Glutamatergic neuron (in vitro differentiated cells): ENCODE measurements at regions not wholly inside any gene's neighbourhood (a gene's known extent, or its start where the extent isn't known, plus 50 kb on each side); places are given as distances from the start of the nearest gene placed in this dataset.

Experiments used
- DNase-seq: peaks from one replicate; pipeline ENCODE4 v3.0.0; 2022
- H3K27ac Mint-ChIP-seq: one replicate; pipeline ENCODE4 v1.8.0; 2020; ENCODE audit warnings: mild to moderate bottlenecking, mixed read lengths, inconsistent platforms; ENCODE audit not compliant: unreplicated experiment
- H3K27me3 Mint-ChIP-seq: one replicate; pipeline ENCODE4 v1.8.0; 2020; ENCODE audit warnings: mild to moderate bottlenecking, moderate library complexity, mixed read lengths, inconsistent platforms; ENCODE audit not compliant: unreplicated experiment
- H3K36me3 Mint-ChIP-seq: one replicate; pipeline ENCODE4 v1.8.0; 2020; ENCODE audit warnings: mild to moderate bottlenecking, mixed read lengths, inconsistent platforms; ENCODE audit not compliant: unreplicated experiment
- H3K4me1 Mint-ChIP-seq: one replicate; pipeline ENCODE4 v1.8.0; 2020; ENCODE audit warnings: mild to moderate bottlenecking, low read depth, mixed read lengths, inconsistent platforms; ENCODE audit not compliant: unreplicated experiment
- H3K4me3 Mint-ChIP-seq: one replicate; pipeline ENCODE4 v1.8.0; 2020; ENCODE audit warnings: mild to moderate bottlenecking, mixed read lengths, inconsistent platforms; ENCODE audit not compliant: unreplicated experiment
- H3K9me3 Mint-ChIP-seq: one replicate; pipeline ENCODE4 v1.8.0; 2020; ENCODE audit warnings: mild to moderate bottlenecking, moderate library complexity, mixed read lengths, inconsistent platforms; ENCODE audit not compliant: unreplicated experiment
- TF ChIP-seq, protein P1 (sequence below): fragments of 200-600 bp; sonication (generic); IDR thresholded peaks from one replicate; pipeline ENCODE4 v1.5.0; 2021; ENCODE audit not compliant: partially characterized antibody, unreplicated experiment

GRCh38 chr6:112634376-112634775 is 287.2 kb downstream of the RFPL4B start:
- H3K9me3 Mint-ChIP-seq, result no peaks in the 10 kb centered on the region
- H3K4me3 Mint-ChIP-seq, result no peak overlapping the region
- no peaks in the 10 kb centered on the region for H3K27me3 Mint-ChIP-seq
- no peaks in the 10 kb centered on the region for H3K36me3 Mint-ChIP-seq
- TF ChIP-seq, protein P1, sequence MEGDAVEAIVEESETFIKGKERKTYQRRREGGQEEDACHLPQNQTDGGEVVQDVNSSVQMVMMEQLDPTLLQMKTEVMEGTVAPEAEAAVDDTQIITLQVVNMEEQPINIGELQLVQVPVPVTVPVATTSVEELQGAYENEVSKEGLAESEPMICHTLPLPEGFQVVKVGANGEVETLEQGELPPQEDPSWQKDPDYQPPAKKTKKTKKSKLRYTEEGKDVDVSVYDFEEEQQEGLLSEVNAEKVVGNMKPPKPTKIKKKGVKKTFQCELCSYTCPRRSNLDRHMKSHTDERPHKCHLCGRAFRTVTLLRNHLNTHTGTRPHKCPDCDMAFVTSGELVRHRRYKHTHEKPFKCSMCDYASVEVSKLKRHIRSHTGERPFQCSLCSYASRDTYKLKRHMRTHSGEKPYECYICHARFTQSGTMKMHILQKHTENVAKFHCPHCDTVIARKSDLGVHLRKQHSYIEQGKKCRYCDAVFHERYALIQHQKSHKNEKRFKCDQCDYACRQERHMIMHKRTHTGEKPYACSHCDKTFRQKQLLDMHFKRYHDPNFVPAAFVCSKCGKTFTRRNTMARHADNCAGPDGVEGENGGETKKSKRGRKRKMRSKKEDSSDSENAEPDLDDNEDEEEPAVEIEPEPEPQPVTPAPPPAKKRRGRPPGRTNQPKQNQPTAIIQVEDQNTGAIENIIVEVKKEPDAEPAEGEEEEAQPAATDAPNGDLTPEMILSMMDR, result no peak
- no peak for DNase-seq
- H3K27ac Mint-ChIP-seq, result no peak overlapping the region
- H3K4me1 Mint-ChIP-seq, result no peaks in the 10 kb centered on the region

DNA sequence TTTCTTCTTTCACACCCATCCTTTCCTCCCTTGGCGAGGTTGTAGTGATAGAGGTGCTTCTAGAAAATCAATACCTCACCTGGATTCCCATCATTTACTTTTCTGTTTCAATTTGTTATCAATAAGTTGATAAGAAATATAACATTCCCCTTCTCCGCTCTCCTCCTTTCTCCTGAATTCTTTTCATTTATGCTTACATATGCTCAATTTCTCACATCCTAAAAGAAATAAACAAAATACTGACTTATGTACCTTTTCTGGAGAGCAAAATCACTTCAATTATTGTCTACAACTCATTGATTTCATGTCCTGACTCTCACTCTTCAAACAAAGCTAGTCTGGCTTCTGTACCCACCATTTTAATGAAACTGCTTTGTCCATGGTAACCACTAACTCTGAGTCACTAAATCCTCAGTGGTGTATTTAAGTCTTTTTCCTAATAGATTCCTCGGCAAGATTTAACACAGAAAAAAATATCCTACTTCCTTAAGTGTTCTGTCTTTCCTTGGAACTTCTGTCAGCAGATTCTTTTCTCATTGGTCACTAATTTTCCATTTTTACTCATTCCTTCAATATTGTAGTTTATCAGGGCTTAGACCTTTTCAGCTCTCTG is 289.6 kb downstream of the RFPL4B start:
- no peaks in the 10 kb centered on the region for H3K9me3 Mint-ChIP-seq
- H3K4me1 Mint-ChIP-seq, result no peaks in the 10 kb centered on the region
- no peak for DNase-seq
- TF ChIP-seq, protein P1, result no peak
- no peak overlapping the region for H3K4me3 Mint-ChIP-seq
- no peaks in the 10 kb centered on the region for H3K27me3 Mint-ChIP-seq
- H3K36me3 Mint-ChIP-seq, result no peaks in the 10 kb centered on the region
- H3K27ac Mint-ChIP-seq, result no peak overlapping the region

- Mint-ChIP-seq H3K4me1 (no peaks in the 10 kb centered on the region), H3K36me3 (no peaks in the 10 kb centered on the region), H3K27ac (no peak overlapping the region), H3K9me3 (no peaks in the 10 kb centered on the region), H3K27me3 (no peaks in the 10 kb centered on the region), H3K4me3 (no peak overlapping the region)
- no peak for DNase-seq
- TF ChIP-seq, protein P1, result no peak
Measured at GRCh38 chr6:112639391-112639831, 292.3 kb downstream of the RFPL4B start.

DNA sequence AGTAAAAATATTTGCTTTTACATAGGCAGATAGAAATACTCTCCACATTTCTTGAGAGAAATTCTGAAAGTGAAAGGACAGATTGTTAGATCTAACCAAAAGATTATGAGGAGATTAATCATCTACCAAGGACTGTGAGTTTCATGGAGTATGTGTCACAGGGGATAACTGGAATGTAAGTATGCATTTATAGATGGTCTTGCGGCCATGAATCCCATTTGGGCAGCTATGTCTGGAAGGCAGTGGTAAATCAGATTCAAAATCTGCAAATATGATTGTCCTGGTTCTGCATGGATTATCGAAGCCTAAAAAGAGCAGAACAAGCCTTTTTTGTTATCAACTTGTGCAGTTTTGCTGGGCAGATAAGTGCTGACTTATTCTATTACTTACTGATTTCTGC is 293.8 kb downstream of the RFPL4B start:
- H3K27ac Mint-ChIP-seq, result no peak overlapping the region
- no peaks in the 10 kb centered on the region for H3K9me3 Mint-ChIP-seq
- TF ChIP-seq, protein P1, result no peak
- H3K4me3 Mint-ChIP-seq, result no peak overlapping the region
- H3K4me1 Mint-ChIP-seq, result no peaks in the 10 kb centered on the region
- no peaks in the 10 kb centered on the region for H3K36me3 Mint-ChIP-seq
- no peaks in the 10 kb centered on the region for H3K27me3 Mint-ChIP-seq
- DNase-seq, result no peak

DNA sequence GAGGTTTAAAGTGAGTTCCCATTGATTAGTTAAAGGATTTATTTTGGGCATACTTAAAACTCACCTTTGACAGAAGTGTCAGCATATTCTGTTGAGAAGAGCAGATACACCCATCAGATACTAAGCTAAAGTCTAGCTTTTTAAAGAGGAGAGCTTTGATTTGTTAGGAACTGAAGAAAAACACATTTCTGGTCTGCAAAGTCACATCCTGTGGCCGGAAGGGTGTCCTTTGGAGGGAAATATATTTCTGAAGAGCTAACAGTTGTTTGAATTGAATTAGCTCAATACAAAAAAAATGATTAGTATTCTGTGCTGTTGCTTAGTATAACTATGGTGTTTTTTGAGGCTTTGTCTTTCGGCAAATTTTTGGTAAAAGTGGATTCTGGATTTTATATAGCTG is 302.7 kb downstream of the RFPL4B start:
- no peaks in the 10 kb centered on the region for H3K9me3 Mint-ChIP-seq
- no peaks in the 10 kb centered on the region for H3K4me1 Mint-ChIP-seq
- H3K27ac Mint-ChIP-seq, result no peak overlapping the region
- no peak for DNase-seq
- no peaks in the 10 kb centered on the region for H3K36me3 Mint-ChIP-seq
- H3K4me3 Mint-ChIP-seq, result no peak overlapping the region
- TF ChIP-seq, protein P1, result no peak
- H3K27me3 Mint-ChIP-seq, result peaks cover 2% of the 10 kb centered on the region
